BLaER1 treated with 17β-estradiol and CSF1 and Interleukin-3, amounts not matched to agents 10 nM and 100 nM (cell line): ENCODE measurements at regions not wholly inside any gene's neighbourhood (a gene's known extent, or its start where the extent isn't known, plus 50 kb on each side); places are given as distances from the start of the nearest gene placed in this dataset.

ENCODE experiments used
- H3K27ac ChIP-seq, 11 experiments: shearing (Covaris generic); formaldehyde crosslinking; 2 replicates each; pipeline ENCODE4 v1.8.1; 2022
- H3K27me3 ChIP-seq, 11 experiments: shearing (Covaris generic); formaldehyde crosslinking; 2 replicates each; pipeline ENCODE4 v1.8.1; 2022
- H3K36me3 ChIP-seq, 11 experiments: shearing (Covaris generic); formaldehyde crosslinking; 2 replicates each; pipeline ENCODE4 v1.8.1; 2022
- H3K4me1 ChIP-seq, 10 experiments: shearing (Covaris generic); formaldehyde crosslinking; 2 replicates each; pipeline ENCODE4 v1.8.1; 2022
- H3K4me2 ChIP-seq, 11 experiments: shearing (Covaris generic); formaldehyde crosslinking; 2 replicates each; pipeline ENCODE4 v1.8.1; 2022
- H3K4me3 ChIP-seq, 10 experiments: shearing (Covaris generic); formaldehyde crosslinking; 2 replicates each; pipeline ENCODE4 v1.8.1; 2022
- H3K9ac ChIP-seq, 11 experiments: shearing (Covaris generic); formaldehyde crosslinking; 2 replicates each; pipeline ENCODE4 v1.8.1; 2022
- H3K9me3 ChIP-seq, 11 experiments: shearing (Covaris generic); formaldehyde crosslinking; replicated peaks in 1 of 11; 2 replicates each; pipeline ENCODE4 v1.8.1; 2022
- H4K20me1 ChIP-seq, 11 experiments: shearing (Covaris generic); formaldehyde crosslinking; 2 replicates each; pipeline ENCODE4 v1.8.1; 2022
- Cebpa-rat ChIP-seq, 11 experiments: shearing (Covaris generic); IDR thresholded peaks; 2 replicates each; pipeline ENCODE4 v1.8.1; 2022

- no peaks in the 10 kb centered on the region for H3K36me3 ChIP-seq
- TF ChIP-seq Cebpa-rat (IDR thresholded peaks at IDR 0.05) = no peak
- no peaks in the 10 kb centered on the region for H3K4me1 ChIP-seq
- H3K9ac ChIP-seq = no peak overlapping the region
- H4K20me1 ChIP-seq = no peaks in the 10 kb centered on the region
- no peak overlapping the region for H3K4me2 ChIP-seq
- H3K9me3 ChIP-seq = no peaks in the 10 kb centered on the region
- H3K27ac ChIP-seq = no peak overlapping the region
- H3K4me3 ChIP-seq = no peak overlapping the region
- no peaks in the 10 kb centered on the region for H3K27me3 ChIP-seq
These were observed 67.2 kb upstream of the HMGA2 start for GRCh38 chr12:65756956-65757511.

GRCh38 chr12:65758401-65758800 lies 65.9 kb upstream of the HMGA2 start:
- Histone ChIP-seq H4K20me1 (no peaks in the 10 kb centered on the region), H3K4me3 (no peak overlapping the region), H3K9me3 (no peaks in the 10 kb centered on the region), H3K36me3 (no peaks in the 10 kb centered on the region), H3K4me1 (no peaks in the 10 kb centered on the region), H3K27ac (no peak overlapping the region), H3K27me3 (no peaks in the 10 kb centered on the region), H3K4me2 (no peak overlapping the region), H3K9ac (no peak overlapping the region)
- TF ChIP-seq Cebpa-rat (IDR thresholded peaks at IDR 0.05) = no peak

GRCh38 chr12:65759735-65760134 lies 64.5 kb upstream of the HMGA2 start:
- Histone ChIP-seq H3K27ac (no peak overlapping the region), H3K4me3 (no peak overlapping the region), H3K4me1 (no peaks in the 10 kb centered on the region), H3K36me3 (no peaks in the 10 kb centered on the region), H3K9me3 (no peaks in the 10 kb centered on the region), H3K27me3 (no peaks in the 10 kb centered on the region), H3K4me2 (no peak overlapping the region), H4K20me1 (no peaks in the 10 kb centered on the region), H3K9ac (no peak overlapping the region)
- TF ChIP-seq Cebpa-rat (IDR thresholded peaks at IDR 0.05) = no peak

GRCh38 chr12:65761301-65761700 lies 63.0 kb upstream of the HMGA2 start:
- no peak for TF ChIP-seq Cebpa-rat (IDR thresholded peaks at IDR 0.05)
- no peak overlapping the region for H3K27ac ChIP-seq
- no peak overlapping the region for H3K4me3 ChIP-seq
- no peaks in the 10 kb centered on the region for H3K36me3 ChIP-seq
- no peaks in the 10 kb centered on the region; a peak in 2 of 20 replicates for H3K4me1 ChIP-seq
- H3K9ac ChIP-seq = no peak overlapping the region
- H4K20me1 ChIP-seq = no peaks in the 10 kb centered on the region
- no peak overlapping the region for H3K4me2 ChIP-seq
- H3K27me3 ChIP-seq = no peaks in the 10 kb centered on the region
- no peaks in the 10 kb centered on the region for H3K9me3 ChIP-seq

- TF ChIP-seq Cebpa-rat (IDR thresholded peaks at IDR 0.05) = no peak
- H3K4me1 ChIP-seq = no peaks in the 10 kb centered on the region; a peak in 2 of 20 replicates
- no peaks in the 10 kb centered on the region for H3K27me3 ChIP-seq
- H3K9ac ChIP-seq = no peak overlapping the region
- no peaks in the 10 kb centered on the region for H4K20me1 ChIP-seq
- no peak overlapping the region for H3K27ac ChIP-seq
- no peaks in the 10 kb centered on the region for H3K36me3 ChIP-seq
- H3K4me2 ChIP-seq = no peak overlapping the region
- H3K9me3 ChIP-seq = no peaks in the 10 kb centered on the region
- no peak overlapping the region for H3K4me3 ChIP-seq
These were observed 60.0 kb upstream of the HMGA2 start for GRCh38 chr12:65764325-65764724.

- H4K20me1 ChIP-seq = no peaks in the 10 kb centered on the region
These were observed 58.9 kb upstream of the HMGA2 start for GRCh38 chr12:65765436-65765813.

GRCh38 chr12:65769880-65770279 lies 54.4 kb upstream of the HMGA2 start:
- no peak for TF ChIP-seq Cebpa-rat (IDR thresholded peaks at IDR 0.05)
- H3K36me3 ChIP-seq = no peaks in the 10 kb centered on the region
- no peak overlapping the region for H3K27ac ChIP-seq
- no peak overlapping the region for H3K4me2 ChIP-seq
- no peaks in the 10 kb centered on the region for H4K20me1 ChIP-seq
- H3K27me3 ChIP-seq = no peaks in the 10 kb centered on the region
- no peak overlapping the region for H3K9ac ChIP-seq
- no peak overlapping the region for H3K4me3 ChIP-seq
- no peaks in the 10 kb centered on the region; a peak in 2 of 20 replicates for H3K4me1 ChIP-seq
- H3K9me3 ChIP-seq = no peaks in the 10 kb centered on the region

More at GRCh38 chr12:65765436-65765813, 58.9 kb upstream of the HMGA2 start:
- no peak overlapping the region for H3K4me3 ChIP-seq
- no peaks in the 10 kb centered on the region for H3K9me3 ChIP-seq
- H3K27me3 ChIP-seq = no peaks in the 10 kb centered on the region
- H3K4me1 ChIP-seq = no peaks in the 10 kb centered on the region; a peak in 2 of 20 replicates
- H3K36me3 ChIP-seq = no peaks in the 10 kb centered on the region
- TF ChIP-seq Cebpa-rat (IDR thresholded peaks at IDR 0.05) = no peak
- no peak overlapping the region for H3K27ac ChIP-seq
- no peak overlapping the region for H3K4me2 ChIP-seq
- no peak overlapping the region for H3K9ac ChIP-seq
